ENCODE measurements at regions not wholly inside any gene's neighbourhood (a gene's known extent, or its start where the extent isn't known, plus 50 kb on each side); places are given as distances from the start of the nearest gene placed in this dataset.

DNA sequence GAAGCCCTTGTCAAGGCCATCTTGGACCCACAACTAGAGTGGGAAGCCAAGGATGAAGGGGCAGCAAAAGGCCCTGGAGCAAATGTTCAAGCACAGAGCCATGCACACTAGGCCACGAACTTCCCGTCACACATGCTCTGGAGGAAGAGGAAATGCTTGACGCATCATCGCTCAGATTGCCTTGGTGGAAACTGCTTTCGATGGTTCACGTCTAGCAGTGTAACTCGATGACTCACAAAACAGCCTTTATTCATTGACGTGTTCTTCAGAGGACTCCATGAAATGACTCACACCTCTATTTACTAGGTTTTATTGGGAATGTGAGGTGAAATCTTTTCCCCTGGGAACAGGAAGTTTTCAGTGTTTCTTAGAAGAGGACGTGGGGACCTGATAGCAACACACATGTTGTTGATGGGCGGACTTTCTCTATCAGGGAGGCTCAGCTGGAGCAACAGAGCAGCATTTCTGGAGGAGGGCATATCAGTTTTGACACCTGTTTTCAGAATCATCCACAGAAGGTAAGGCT lies 79.8 kb upstream of the FLT1 start (continued):
- no peak for TF ChIP-seq CREB1 (IDR thresholded peaks at IDR 0.05)
- no peak for TF ChIP-seq POLR2AphosphoS5 (IDR thresholded peaks at IDR 0.05; ENCODE audit: low read depth, low read length)
- no peak for TF ChIP-seq SIRT6 (IDR thresholded peaks at IDR 0.05; ENCODE audit: low read length)
- no peak for TF ChIP-seq NANOG (IDR thresholded peaks at IDR 0.05; ENCODE audit: insufficient read depth, low read depth, low read length, poor library complexity, severe bottlenecking)
- no peak for TF ChIP-seq BCL11A (IDR thresholded peaks at IDR 0.05; ENCODE audit: low read depth in 2 of 2, low read length in 2 of 2)
- TF ChIP-seq JUND (IDR thresholded peaks at IDR 0.05; ENCODE audit: low read length): no peak
- no peak for TF ChIP-seq POU5F1 (IDR thresholded peaks at IDR 0.05; ENCODE audit: low read depth, low read length)
